Glomerular visceral epithelial cell (primary cell): ENCODE measurements at regions not wholly inside any gene's neighbourhood (a gene's known extent, or its start where the extent isn't known, plus 50 kb on each side); places are given as distances from the start of the nearest gene placed in this dataset.

Experiments
- DNase-seq: peaks from one replicate; pipeline ENCODE4 v3.0.0-alpha.2; 2016; ENCODE audit errors: extremely low spot score

- DNase-seq = no peak
Measured at GRCh38 chr2:188720811-188721605, 253.2 kb upstream of the COL3A1 start.

- DNase-seq = no peak
Measured at GRCh38 chr2:188721784-188722183, 252.4 kb upstream of the COL3A1 start.

- peak; percentile 4 for DNase-seq
Measured at GRCh38 chr2:188725746-188726360, 248.3 kb upstream of the COL3A1 start.

DNA sequence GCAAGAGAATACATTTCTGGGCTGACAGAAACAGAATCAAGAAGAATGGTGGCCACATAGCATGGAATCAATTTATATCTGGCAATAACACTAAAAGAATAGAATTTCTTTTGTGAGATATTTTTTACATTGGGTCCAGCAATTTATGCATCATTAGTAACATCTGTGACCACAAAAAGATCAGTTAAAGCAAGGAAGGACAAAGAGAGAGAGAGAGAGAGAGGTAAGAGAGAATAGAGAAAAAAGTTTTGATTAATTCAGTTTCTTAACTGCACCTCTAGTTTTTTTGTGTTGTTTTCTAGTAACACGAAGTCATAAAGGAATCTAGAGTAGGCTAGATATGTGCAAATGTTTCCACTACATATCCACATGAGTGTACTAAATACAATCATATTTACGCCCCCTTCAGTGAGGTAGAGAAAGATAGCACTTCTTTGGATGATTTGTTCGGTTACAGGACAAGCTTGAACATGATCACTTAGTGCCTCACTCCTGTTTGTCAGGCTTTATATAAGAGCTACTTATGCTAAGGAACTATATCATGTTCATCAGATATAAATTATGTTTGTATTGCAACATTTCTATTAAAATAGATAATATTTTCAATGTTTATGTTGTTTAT, 247.4 kb upstream of the COL3A1 start:
- no peak for DNase-seq

- DNase-seq = no peak
Measured at GRCh38 chr2:188727846-188728245, 246.3 kb upstream of the COL3A1 start.

DNA sequence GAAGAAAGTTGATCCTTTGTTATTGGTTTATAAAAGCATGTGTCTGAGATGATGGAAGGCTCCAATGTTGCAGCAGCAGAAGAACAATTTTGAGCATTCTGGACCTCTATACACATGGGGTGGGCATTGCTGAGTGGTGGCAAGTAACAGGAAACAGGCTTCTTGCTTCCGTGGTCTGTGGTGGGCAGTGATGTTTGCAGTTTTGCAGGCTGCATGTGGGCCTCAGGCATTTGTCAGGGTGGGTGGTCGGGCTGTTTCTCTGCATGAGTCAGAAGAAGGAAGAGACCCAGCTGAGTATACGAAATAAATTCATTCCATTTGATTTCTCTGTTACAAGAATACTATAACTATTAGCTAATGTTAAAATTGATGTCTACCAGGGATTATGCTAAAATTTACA, 239.5 kb upstream of the COL3A1 start:
- peak; percentile 37 for DNase-seq

GRCh38 chr2:188746727-188747126, 227.4 kb upstream of the COL3A1 start:
- DNase-seq = no peak

DNA sequence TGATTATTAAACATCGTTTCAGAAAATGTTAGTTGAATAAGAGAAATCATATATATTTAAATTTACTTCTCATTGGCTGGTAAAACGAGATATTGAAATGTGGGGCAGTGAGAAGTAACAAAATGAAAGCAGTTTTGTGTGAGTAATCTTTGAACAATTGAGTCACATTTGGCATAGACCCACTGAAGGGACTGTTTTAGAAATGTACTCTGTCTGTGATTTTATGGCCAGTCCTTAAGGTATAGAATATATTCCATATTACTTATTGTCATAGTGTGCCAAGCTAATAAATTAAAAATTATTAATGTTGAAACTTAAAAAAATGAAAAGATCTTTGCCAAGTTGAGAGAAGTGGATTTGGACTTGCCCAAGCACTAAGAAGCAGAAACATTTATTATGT, 222.4 kb upstream of the COL3A1 start:
- DNase-seq = no peak

DNA sequence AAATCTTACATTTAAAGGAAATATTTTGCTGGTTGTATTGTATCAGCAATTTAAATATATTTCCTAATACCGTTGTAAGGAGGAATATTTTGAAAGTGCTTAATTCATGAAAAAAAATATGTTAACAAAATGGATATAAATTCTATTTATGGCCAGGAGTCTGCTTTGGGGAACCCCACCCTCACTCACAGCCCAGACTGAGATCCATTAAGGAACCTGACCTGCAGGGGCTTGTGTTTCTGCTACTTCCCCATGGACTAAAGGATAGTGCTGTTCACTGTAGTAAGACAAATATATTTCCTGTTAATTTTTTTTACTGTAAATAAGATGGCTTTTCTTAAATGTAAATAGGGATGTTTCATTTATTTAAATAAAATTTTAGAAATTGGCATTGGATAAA, 221.9 kb upstream of the COL3A1 start:
- DNase-seq = no peak

DNA sequence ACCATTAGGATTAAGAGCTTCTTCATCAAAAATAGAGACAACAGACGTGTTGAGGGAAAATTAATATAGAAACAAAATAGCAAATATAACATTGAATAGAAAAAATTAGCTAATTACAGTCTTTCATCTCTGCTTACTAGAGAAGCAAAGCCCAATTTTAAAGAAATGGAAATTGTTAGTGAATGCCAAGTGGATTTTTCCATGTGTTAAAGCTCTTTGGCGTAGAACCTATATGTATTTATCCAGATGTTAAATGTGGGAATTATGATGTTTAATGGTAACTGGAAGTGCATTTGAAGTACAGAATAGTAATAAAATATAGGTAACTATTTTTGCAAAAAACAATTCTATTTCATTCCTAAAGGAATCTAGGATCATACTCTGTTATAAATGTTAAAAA, 212.0 kb upstream of the COL3A1 start:
- no peak for DNase-seq

DNA sequence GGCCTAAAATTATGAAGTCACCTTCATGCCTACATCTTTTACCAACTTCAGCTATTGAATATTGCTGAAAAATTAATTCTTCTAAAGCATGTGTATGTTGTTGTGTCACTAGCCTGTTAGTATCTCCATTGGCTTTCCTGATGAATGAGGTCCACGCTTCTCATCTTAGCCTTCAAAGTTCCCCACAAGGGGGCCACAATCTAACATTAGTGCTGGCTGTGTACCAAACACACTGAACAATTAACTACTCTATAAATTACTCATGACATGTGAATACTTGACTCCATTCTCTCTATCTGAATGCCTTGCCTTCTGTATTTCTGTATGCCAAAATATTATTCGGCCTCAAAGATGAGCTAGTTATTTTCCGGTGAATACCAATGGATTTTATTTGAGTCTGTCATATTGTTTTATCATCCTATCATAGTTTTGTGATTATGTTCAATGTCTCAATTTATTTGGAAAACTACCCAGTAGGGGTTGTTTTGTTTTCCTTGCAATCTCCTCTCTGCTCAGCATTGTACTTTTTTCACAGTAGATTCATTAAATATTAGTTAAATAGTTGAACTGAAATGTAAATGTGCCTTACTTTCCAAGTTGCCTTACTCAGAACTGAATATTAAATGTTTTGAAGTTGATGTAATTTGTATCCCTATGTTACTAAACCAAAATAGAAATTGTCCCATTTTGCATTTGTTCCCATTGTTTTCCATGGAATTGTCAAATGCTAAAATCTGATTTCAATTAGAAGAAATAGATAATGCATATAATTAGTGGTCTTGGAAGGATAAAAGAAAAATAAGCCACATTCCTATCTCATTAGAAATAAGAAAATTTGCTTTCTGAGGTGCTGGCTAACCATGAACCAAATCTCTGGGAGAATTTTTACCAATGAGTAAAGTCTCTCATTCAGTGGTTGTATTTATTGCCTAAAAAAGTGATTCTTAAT, 208.4 kb upstream of the COL3A1 start:
- peak; percentile 7 for DNase-seq

DNA sequence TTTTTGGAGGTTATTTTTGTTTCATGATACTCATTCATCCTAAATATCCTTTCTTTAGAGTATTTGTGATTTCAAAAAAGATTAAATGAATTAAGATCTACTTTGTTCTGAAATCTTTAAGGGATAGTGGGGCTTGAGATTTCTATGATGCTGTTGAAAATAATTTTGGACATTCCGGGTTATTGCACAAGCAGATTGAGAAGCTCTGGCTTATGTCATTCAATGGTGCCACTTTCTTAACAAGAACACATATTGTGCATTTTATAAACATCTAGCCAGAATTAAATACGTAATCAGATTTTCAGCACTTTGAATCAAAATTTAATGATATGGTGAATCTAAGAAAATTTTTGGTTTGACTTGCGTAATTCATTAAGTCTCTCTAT, 207.7 kb upstream of the COL3A1 start:
- no peak for DNase-seq

- DNase-seq = no peak
Measured at GRCh38 chr2:188767176-188767575, 207.0 kb upstream of the COL3A1 start.

DNA sequence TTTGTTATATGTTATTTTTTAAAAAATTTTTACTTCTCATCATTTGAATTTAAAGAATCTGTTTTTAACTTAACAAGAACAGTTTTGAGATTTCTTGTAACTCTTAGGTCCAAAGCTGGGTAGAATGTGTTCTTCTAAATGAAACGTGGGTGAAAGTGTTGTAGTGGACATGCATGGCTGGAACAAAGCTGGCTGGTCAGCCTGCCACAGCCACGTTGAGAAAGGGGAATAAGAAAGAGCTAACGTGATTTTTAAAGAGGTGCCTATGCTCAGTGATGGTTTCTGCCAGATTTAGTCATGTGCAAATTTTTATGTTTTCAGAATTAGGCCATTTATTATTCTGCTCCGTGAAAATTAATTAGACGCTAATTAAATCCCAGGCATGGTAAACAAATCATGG, 203.9 kb upstream of the COL3A1 start:
- DNase-seq = no peak

DNA sequence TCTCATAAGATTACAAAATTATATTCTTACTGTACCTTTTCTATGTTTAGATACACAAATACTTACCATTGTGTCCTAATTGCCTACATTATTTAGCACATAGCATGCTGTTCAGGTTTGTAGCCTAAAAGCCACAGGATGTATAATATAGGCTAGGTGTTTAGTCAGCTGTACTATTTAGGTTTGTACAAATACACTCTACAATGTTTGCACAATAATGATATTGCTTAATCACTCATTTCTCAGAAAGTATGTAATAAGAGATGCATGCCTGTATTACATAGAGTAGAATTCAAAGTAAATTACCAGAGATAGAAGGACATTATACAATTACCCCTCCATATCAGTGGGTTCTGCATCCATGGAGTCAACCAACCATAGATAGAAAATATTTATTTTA, 201.1 kb upstream of the COL3A1 start:
- DNase-seq = no peak

DNA sequence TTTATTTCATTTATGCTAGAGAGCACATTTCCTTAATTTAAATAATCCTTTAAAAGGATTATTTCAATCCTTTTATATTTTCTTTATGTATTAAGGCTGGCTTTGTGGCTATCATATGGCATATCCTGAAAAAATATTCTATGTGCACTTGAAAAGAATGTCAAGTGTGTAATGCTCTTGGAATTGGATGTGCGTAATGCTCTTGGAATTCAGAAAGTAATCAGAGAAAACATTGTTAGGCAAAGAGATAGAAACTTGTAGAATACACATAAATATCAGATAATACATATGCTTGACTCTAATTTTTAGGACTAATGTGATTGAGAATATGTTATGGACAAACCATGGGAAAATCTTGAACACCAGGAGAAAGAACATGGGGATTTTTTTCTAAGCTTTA, 197.5 kb upstream of the COL3A1 start:
- DNase-seq = peak; percentile 63

GRCh38 chr2:188784269-188784762, 189.9 kb upstream of the COL3A1 start:
- no peak for DNase-seq

DNA sequence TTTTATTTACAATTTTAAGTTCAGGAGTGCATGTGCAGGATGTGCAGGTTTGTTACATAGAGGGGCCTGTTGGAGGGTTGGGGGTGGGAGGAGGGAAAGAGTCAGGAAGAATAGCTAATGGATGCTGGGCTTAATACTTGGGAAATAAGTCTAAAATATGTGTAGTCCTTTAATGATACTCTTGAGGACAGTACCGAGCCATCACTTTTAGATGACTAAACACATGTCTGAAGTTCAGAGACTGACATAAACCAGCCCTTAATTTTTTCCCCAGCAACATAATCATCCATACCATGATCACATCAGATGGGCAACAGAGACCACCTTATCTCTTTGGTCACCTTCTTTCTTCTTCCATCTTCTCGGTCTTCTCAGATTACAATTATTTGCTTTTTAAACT, 189.1 kb upstream of the COL3A1 start:
- DNase-seq = no peak

DNA sequence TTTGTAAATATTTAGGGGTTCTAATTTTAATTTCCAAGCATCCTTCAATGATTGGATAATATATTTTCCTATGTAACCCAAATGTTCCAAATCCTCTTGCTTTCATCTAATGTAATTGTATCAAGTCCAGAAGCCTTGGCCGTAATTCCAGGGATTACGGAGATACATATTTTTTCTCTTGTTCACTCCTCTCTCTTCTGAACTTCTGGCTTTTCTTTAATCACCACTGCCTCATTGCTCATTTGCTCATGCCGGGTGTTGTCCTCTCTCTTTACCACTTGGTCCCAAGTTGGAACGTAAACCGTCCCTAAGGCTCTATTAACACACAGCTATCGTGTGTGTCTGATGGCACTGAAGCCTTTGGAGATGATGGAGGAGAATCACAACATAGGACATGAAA, 188.7 kb upstream of the COL3A1 start:
- no peak for DNase-seq

DNA sequence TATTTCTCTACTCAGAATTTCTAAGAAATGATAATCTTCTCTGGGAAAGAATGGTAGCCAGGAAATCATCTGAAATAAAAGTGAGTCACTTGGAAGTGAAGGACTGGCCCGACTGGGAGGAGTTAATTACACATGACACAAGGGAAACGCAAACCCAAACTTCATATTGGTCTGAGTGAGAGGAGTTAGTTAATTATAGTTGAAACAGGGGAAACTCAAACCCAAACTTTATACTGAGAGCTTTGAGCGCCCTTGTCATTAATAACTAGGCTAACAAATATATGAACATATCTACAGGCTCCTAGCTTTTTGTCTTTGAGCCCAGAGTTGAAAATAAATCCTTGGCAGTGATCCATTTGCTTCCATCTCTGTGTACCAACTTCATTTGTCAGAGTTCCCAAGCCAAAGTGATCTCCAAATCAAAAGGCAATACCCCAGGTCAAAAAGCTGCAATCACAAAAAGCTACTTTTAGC, 187.8 kb upstream of the COL3A1 start:
- DNase-seq = peak; percentile 48

- DNase-seq = peak; percentile 61
Measured at GRCh38 chr2:188787021-188787657, 187.0 kb upstream of the COL3A1 start.
